Stimulated activated naive CD8-positive, alpha-beta T cell treated with anti-CD3 and anti-CD28 coated beads, Interleukin-15, amount 100 ng/mL, for 72 hours (primary cell): ENCODE measurements at regions not wholly inside any gene's neighbourhood (a gene's known extent, or its start where the extent isn't known, plus 50 kb on each side); places are given as distances from the start of the nearest gene placed in this dataset.

Experiments used
- ATAC-seq: fragments of 150-1000 bp; cut with Tn5 transposase; 2 replicates; pipeline ENCODE4 v1.10.0; 2021; ENCODE audit warnings: mild to moderate bottlenecking, moderate library complexity
- DNase-seq, 2 donors: peaks; one replicate each; pipeline ENCODE4 v3.0.0; 2021 to 2022
- H3K27ac Mint-ChIP-seq, 2 donors: one replicate each; pipeline ENCODE4 v1.8.0; 2022; ENCODE audit warnings: mild to moderate bottlenecking in 2 of 2, mixed read lengths in 2 of 2, moderate library complexity in 2 of 2
- H3K27me3 Mint-ChIP-seq: one replicate; pipeline ENCODE4 v1.8.0; 2022; ENCODE audit warnings: mixed read lengths
- H3K4me1 Mint-ChIP-seq: one replicate; pipeline ENCODE4 v1.8.0; 2022; ENCODE audit warnings: mild to moderate bottlenecking, mixed read lengths
- H3K4me3 Mint-ChIP-seq, 2 donors: one replicate each; pipeline ENCODE4 v1.8.0; 2022; ENCODE audit warnings: mild to moderate bottlenecking in 2 of 2, mixed read lengths in 2 of 2, moderate library complexity in 1 of 2
- H3K9me3 Mint-ChIP-seq, 2 donors: one replicate each; pipeline ENCODE4 v1.8.0; 2022; ENCODE audit warnings: mixed read lengths in 2 of 2

GRCh38 chr5:168110384-168110783 lies 181.1 kb upstream of the WWC1 start:
- no peak for DNase-seq
- Mint-ChIP-seq H3K27me3 (peaks cover 12% of the 10 kb centered on the region), H3K9me3 (no peaks in the 10 kb centered on the region), H3K27ac (no peak overlapping the region), H3K4me3 (no peak overlapping the region), H3K4me1 (no peaks in the 10 kb centered on the region)
- ATAC-seq: no peak

GRCh38 chr5:168110870-168111832 lies 180.3 kb upstream of the WWC1 start:
- H3K27me3 Mint-ChIP-seq: peaks cover 10% of the 10 kb centered on the region
- no peaks in the 10 kb centered on the region for H3K9me3 Mint-ChIP-seq
- no peak overlapping the region for H3K27ac Mint-ChIP-seq
- DNase-seq (no peak), ATAC-seq (no peak)
- no peaks in the 10 kb centered on the region for H3K4me1 Mint-ChIP-seq
- H3K4me3 Mint-ChIP-seq: no peak overlapping the region

- peak; percentile 66 for ATAC-seq
- peaks cover 0 to under 1% of the 10 kb centered on the region in 2 donors for H3K9me3 Mint-ChIP-seq
Observed at GRCh38 chr5:168114444-168115017, 176.9 kb upstream of the WWC1 start.

DNA sequence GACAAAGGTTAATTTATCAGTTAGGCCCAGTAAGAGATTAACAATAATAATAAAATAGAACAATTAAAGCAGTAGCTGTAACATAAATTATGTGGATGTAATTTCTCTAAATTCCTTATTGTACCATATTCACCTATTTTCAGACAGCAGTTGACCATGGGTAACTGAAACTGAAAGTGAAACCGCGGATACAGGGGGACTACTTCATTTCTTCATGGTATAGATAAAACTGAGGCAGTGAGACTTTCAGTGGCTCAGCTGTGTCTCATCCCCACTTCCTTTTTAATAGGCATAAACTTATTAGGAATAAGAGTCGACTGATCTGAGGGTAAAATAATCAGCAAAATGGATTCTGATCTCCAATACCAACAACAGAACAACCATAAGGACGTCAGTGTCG lies 174.0 kb upstream of the WWC1 start:
- no peak overlapping the region for H3K4me3 Mint-ChIP-seq
- peaks cover 7% of the 10 kb centered on the region for H3K27me3 Mint-ChIP-seq
- peak overlapping the region in 1 of 2 donors; percentile 10 for H3K27ac Mint-ChIP-seq
- H3K4me1 Mint-ChIP-seq: no peaks in the 10 kb centered on the region
- no peak for DNase-seq
- peaks cover 0 to 5% of the 10 kb centered on the region in 2 donors for H3K9me3 Mint-ChIP-seq
- ATAC-seq: no peak

More at GRCh38 chr5:168114444-168115017, 176.9 kb upstream of the WWC1 start:
- no peak overlapping the region for H3K27ac Mint-ChIP-seq
- DNase-seq: peak; percentile 15 to 16
- H3K27me3 Mint-ChIP-seq: peaks cover 12% of the 10 kb centered on the region
- no peak overlapping the region for H3K4me3 Mint-ChIP-seq
- no peaks in the 10 kb centered on the region for H3K4me1 Mint-ChIP-seq

DNA sequence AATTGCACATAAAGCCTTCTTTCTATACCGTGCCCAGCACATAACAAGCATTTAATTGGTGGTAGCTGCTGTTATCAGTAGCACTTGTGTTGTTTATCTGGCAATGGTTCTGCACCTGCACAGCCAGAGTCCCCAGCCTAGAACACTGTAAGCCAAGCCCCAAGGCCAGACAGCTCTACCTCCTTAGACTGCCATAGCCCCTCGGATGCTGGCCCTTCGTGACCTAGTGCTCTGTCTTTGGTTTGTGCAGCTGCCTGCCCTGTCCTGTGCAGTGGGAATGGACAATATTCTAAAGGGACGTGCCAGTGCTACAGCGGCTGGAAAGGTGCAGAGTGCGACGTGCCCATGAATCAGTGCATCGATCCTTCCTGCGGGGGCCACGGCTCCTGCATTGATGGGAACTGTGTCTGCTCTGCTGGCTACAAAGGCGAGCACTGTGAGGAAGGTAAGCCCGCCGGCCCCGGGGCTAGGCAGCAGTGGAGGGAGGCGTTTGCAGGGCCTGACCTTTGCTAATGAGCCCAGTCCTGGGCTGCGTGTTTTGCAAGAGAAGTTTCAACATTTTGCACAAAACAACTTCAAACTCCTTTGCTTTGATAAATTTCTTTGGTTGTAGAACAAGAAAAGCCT lies 173.3 kb upstream of the WWC1 start:
- Mint-ChIP-seq H3K4me3 (no peak overlapping the region), H3K27me3 (peaks cover 7% of the 10 kb centered on the region), H3K27ac (no peak overlapping the region), H3K9me3 (peaks cover 0 to 5% of the 10 kb centered on the region in 2 donors), H3K4me1 (no peaks in the 10 kb centered on the region)
- DNase-seq (no peak), ATAC-seq (no peak)

DNA sequence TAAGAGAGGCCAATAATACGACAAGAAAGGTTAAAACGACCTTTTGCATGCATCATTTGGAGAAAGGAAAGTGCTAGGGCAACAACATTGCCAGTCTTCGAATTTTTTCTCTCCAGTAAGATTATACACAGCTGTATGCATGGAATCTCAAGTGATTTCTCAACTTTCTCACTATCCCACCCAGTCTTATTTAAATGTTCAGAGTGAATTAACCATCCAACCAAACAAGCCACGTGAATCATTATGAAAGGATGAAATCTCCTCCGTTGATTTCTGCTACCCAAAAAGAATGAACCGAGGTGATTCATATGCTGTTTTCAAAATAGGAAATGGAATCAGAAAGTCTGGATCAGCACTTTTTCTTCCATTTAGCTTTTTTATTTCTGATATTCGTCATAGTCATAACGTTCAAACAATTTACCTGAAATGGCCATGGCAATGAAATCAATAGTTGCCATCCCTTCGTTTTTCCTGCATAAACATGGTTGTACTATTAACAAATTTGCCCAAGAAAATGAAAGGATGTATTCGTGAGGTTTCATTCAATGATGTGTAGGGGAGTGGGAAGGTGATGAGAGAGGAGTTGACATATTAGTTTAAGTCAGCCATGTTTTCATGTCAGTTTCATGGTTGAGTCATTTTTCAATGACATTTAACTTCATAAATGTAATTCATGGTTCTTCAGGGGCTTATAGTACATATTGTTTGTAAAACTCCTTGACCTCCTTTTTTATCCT lies 170.9 kb upstream of the WWC1 start:
- H3K27me3 Mint-ChIP-seq: peaks cover 7% of the 10 kb centered on the region
- peaks cover 17% of the 10 kb centered on the region for H3K4me1 Mint-ChIP-seq
- DNase-seq (no peak), ATAC-seq (no peak)
- H3K9me3 Mint-ChIP-seq: peaks cover 0 to 5% of the 10 kb centered on the region in 2 donors
- no peak overlapping the region for H3K4me3 Mint-ChIP-seq
- no peak overlapping the region for H3K27ac Mint-ChIP-seq

GRCh38 chr5:168121138-168121494 lies 170.3 kb upstream of the WWC1 start:
- DNase-seq (no peak), ATAC-seq (no peak)
- Mint-ChIP-seq H3K4me3 (no peak overlapping the region), H3K4me1 (peaks cover 17% of the 10 kb centered on the region), H3K27me3 (peaks cover 7% of the 10 kb centered on the region), H3K9me3 (peaks cover 0 to 5% of the 10 kb centered on the region in 2 donors), H3K27ac (no peak overlapping the region)

GRCh38 chr5:168123631-168124528 lies 167.6 kb upstream of the WWC1 start:
- Mint-ChIP-seq H3K9me3 (peaks cover 0 to 5% of the 10 kb centered on the region in 2 donors), H3K27ac (peak overlapping the region in 1 of 2 donors; percentile 82), H3K27me3 (peaks cover 15% of the 10 kb centered on the region), H3K4me3 (peak overlapping the region in 1 of 2 donors; percentile 1), H3K4me1 (peaks cover 17% of the 10 kb centered on the region)
- DNase-seq: no peak
- peak; percentile 75 for ATAC-seq

GRCh38 chr5:168125445-168126199 lies 165.8 kb upstream of the WWC1 start:
- Mint-ChIP-seq H3K27me3 (peaks cover 11% of the 10 kb centered on the region), H3K4me1 (peaks cover 17% of the 10 kb centered on the region), H3K27ac (no peak overlapping the region), H3K9me3 (no peaks in the 10 kb centered on the region), H3K4me3 (no peak overlapping the region)
- DNase-seq (no peak), ATAC-seq (no peak)

DNA sequence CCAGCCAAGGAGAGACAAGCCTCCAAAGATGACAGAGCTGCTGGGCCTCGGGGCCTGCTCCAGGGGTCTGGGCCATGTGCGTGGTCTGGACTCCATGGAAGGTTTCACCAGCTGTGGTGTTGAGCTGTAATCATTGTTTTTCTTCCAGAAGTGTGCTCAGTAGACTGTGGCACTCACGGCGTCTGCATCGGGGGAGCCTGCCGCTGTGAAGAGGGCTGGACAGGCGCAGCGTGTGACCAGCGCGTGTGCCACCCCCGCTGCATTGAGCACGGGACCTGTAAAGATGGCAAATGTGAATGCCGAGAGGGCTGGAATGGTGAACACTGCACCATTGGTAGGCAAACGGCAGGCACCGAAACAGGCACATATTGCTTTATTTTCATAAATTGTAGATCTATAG lies 164.8 kb upstream of the WWC1 start:
- Mint-ChIP-seq H3K9me3 (no peaks in the 10 kb centered on the region), H3K4me1 (peaks cover 17% of the 10 kb centered on the region), H3K4me3 (no peak overlapping the region), H3K27me3 (peaks cover 11% of the 10 kb centered on the region), H3K27ac (no peak overlapping the region)
- DNase-seq (no peak), ATAC-seq (no peak)

DNA sequence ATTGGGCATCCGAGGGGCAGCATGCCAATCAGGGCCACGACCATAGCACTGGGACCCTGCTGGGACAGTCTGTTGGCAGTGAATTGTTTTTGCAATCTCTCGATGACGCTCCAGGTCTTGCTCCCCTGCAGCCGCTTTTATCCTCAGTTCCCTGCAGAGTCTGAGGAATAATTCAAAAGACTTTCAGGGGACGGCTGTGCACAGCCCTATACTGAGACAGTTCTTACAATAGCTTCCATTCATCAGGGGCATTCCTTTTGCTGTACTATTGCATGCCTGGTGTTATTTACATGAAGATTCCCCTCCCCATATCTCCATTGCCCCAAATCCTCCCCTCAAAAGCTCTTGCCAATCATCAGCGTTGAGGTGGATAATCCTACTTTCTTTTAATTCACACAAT lies 163.3 kb upstream of the WWC1 start:
- peaks cover 17% of the 10 kb centered on the region for H3K4me1 Mint-ChIP-seq
- H3K4me3 Mint-ChIP-seq: no peak overlapping the region
- no peak for ATAC-seq

DNA sequence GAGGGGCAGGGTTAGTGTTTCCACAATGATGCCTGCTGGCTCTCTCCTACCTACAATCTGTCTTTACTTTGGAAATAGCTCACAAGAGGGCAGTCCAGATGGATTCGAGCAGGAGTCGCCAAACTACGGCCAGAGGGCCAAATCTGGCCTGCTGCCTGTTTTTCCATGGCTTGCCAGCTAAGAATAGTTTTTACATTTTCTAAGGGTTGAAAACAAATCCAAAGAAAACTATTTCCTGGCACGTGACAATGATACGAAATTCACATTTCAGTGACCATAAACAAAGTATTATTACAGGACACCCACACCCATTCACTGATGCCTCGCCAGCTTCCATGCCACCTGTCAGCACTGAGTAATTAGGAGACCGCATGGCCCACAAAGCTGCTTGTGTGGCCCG lies 162.9 kb upstream of the WWC1 start:
- no peak for ATAC-seq
- no peak for DNase-seq
- Mint-ChIP-seq H3K4me1 (peaks cover 14% of the 10 kb centered on the region), H3K27me3 (peaks cover 11% of the 10 kb centered on the region), H3K4me3 (no peak overlapping the region), H3K27ac (no peak overlapping the region), H3K9me3 (no peaks in the 10 kb centered on the region)

More for the DNA sequence above, 163.3 kb upstream of the WWC1 start:
- Mint-ChIP-seq H3K27me3 (peaks cover 11% of the 10 kb centered on the region), H3K27ac (no peak overlapping the region), H3K9me3 (no peaks in the 10 kb centered on the region)
- DNase-seq: no peak

DNA sequence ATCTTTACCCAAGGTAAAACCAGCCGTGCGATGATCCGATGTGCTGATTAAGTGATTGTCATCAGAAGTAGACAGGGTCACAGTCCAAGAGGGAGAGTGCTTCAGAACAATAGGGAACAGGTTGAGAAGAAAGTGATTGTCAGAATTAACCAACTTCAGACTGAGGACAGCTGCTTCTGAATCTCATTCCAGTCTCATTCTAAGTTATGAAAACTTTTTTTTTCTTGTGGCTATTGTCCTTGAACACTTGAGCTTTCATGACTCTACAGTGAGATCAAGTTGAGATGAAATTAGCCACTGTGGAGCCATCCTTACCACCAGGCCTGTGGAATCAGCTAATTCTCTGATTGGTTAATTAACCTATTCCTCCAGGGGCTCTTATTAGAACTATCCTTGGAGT lies 159.9 kb upstream of the WWC1 start:
- Mint-ChIP-seq H3K9me3 (no peaks in the 10 kb centered on the region), H3K27ac (no peak overlapping the region), H3K4me1 (no peaks in the 10 kb centered on the region), H3K27me3 (peaks cover 28% of the 10 kb centered on the region), H3K4me3 (no peak overlapping the region)
- DNase-seq (no peak), ATAC-seq (no peak)

DNA sequence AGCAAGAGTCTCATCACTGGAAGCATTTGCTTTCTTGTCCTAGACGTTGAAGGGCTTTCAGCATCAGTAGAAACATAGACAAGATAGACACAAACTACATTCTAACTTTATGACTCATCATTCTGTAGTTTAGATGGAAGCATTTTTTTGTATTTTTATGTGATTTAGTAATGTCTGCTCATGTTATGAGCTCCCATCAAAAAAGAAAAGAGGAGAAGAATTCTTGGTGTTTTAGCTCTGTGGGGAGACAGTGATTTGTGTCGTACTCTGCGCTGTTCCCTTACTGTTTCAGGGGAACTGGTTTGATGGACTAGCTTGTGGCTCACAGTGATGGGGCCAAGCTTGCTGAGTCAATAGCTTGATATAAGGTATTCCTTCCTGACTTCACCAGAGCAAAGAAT lies 159.2 kb upstream of the WWC1 start:
- H3K27me3 Mint-ChIP-seq: peaks cover 29% of the 10 kb centered on the region
- H3K4me3 Mint-ChIP-seq: no peak overlapping the region
- no peak for DNase-seq
- no peak overlapping the region for H3K27ac Mint-ChIP-seq
- H3K9me3 Mint-ChIP-seq: no peaks in the 10 kb centered on the region
- ATAC-seq: no peak
- no peaks in the 10 kb centered on the region for H3K4me1 Mint-ChIP-seq
